Esophagus mucosa (tissue), 1 donor: ENCODE measurements at regions not wholly inside any gene's neighbourhood (a gene's known extent, or its start where the extent isn't known, plus 50 kb on each side); places are given as distances from the start of the nearest gene placed in this dataset.

Experiments
- ATAC-seq: fragments of 200-7000 bp; cut with Tn5 transposase; one replicate; pipeline ENCODE4 v1.9.1; 2020
- donor health status: DM: yes; HTN: yes; CAD: no.

- no peak for ATAC-seq
Observed at GRCh38 chr6:6529275-6529674, 59.2 kb upstream of the LY86 start.

GRCh38 chr6:6533176-6533575, 55.3 kb upstream of the LY86 start:
- ATAC-seq = no peak

- ATAC-seq = no peak
Observed at GRCh38 chr6:6534399-6534798, 54.1 kb upstream of the LY86 start.

- ATAC-seq = no peak
Observed at GRCh38 chr6:6537488-6538260, 50.8 kb upstream of the LY86 start.

GRCh38 chr6:6538261-6538660, 50.3 kb upstream of the LY86 start:
- ATAC-seq = no peak
